Stimulated activated CD4-positive, alpha-beta T cell treated with anti-CD3 and anti-CD28 coated beads, Interleukin-15, amount 100 ng/mL, for 48 hours (primary cell): ENCODE measurements at regions not wholly inside any gene's neighbourhood (a gene's known extent, or its start where the extent isn't known, plus 50 kb on each side); places are given as distances from the start of the nearest gene placed in this dataset.

Experiments
- DNase-seq, 2 donors: peaks; one replicate each; pipeline ENCODE4 v3.0.0-alpha.2; 2020; ENCODE audit warnings: low read depth in 2 of 2

- DNase-seq, result no peak
Observed at GRCh38 chr12:91533366-91533765, 350.7 kb upstream of the DCN start.

GRCh38 chr12:91529829-91530228, 347.2 kb upstream of the DCN start:
- no peak for DNase-seq

GRCh38 chr12:91523831-91524230, 341.2 kb upstream of the DCN start:
- no peak for DNase-seq

GRCh38 chr12:91516695-91517047, 334.1 kb upstream of the DCN start:
- DNase-seq, result no peak

- DNase-seq, result no peak
Observed at GRCh38 chr12:91515944-91516694, 333.5 kb upstream of the DCN start.

- no peak for DNase-seq
Observed at GRCh38 chr12:91513313-91513712, 330.7 kb upstream of the DCN start.

- no peak for DNase-seq
Observed at GRCh38 chr12:91511795-91512420, 329.3 kb upstream of the DCN start.

- no peak for DNase-seq
Observed at GRCh38 chr12:91507754-91508153, 325.1 kb upstream of the DCN start.

GRCh38 chr12:91506452-91506851, 323.8 kb upstream of the DCN start:
- no peak for DNase-seq

GRCh38 chr12:91505006-91505405, 322.4 kb upstream of the DCN start:
- DNase-seq, result no peak

GRCh38 chr12:91502208-91502607, 319.6 kb upstream of the DCN start:
- no peak for DNase-seq

GRCh38 chr12:91496337-91496736, 313.7 kb upstream of the DCN start:
- DNase-seq, result no peak

GRCh38 chr12:91493308-91493707, 310.7 kb upstream of the DCN start:
- no peak for DNase-seq

GRCh38 chr12:91492648-91493047, 310.0 kb upstream of the DCN start:
- no peak for DNase-seq

GRCh38 chr12:91490667-91491311, 308.2 kb upstream of the DCN start:
- DNase-seq, result no peak

- no peak for DNase-seq
Observed at GRCh38 chr12:91483471-91483985, 300.9 kb upstream of the DCN start.

GRCh38 chr12:91482231-91482630, 299.6 kb upstream of the DCN start:
- no peak for DNase-seq

GRCh38 chr12:91478500-91478899, 295.9 kb upstream of the DCN start:
- no peak for DNase-seq

GRCh38 chr12:91467686-91468085, 285.1 kb upstream of the DCN start:
- no peak for DNase-seq

GRCh38 chr12:91461061-91461460, 278.4 kb upstream of the DCN start:
- DNase-seq, result no peak

- no peak for DNase-seq
Observed at GRCh38 chr12:91460469-91460868, 277.9 kb upstream of the DCN start.

- DNase-seq, result no peak
Observed at GRCh38 chr12:91455321-91455720, 272.7 kb upstream of the DCN start.

GRCh38 chr12:91454179-91454578, 271.6 kb upstream of the DCN start:
- DNase-seq, result no peak
